EL (cell line): ENCODE measurements at regions not wholly inside any gene's neighbourhood (a gene's known extent, or its start where the extent isn't known, plus 50 kb on each side); places are given as distances from the start of the nearest gene placed in this dataset.
"Not testable (repeated sequence)": the region's sequence is repeated elsewhere in the genome, so short reads cannot be mapped to it uniquely, and the experiment has no call there.

ENCODE experiments used
- DNase-seq: peaks from one replicate; pipeline ENCODE4 v3.0.0-alpha.2; 2016

- DNase-seq, result peak; percentile 34
These were observed 570.4 kb upstream of the GJE1 start for GRCh38 chr6:141562186-141562811.

GRCh38 chr6:141561154-141561553 is 571.6 kb upstream of the GJE1 start:
- no peak for DNase-seq

- DNase-seq, result peak; percentile 49
These were observed 580.3 kb upstream of the GJE1 start for GRCh38 chr6:141552463-141552862.

GRCh38 chr6:141552031-141552430 is 580.7 kb upstream of the GJE1 start:
- no peak for DNase-seq

GRCh38 chr6:141551318-141551717 is 581.4 kb upstream of the GJE1 start:
- no peak for DNase-seq

- DNase-seq, result no peak
These were observed 582.3 kb upstream of the GJE1 start for GRCh38 chr6:141550471-141550870.

- DNase-seq, result peak; percentile 14
These were observed 583.8 kb upstream of the GJE1 start for GRCh38 chr6:141548966-141549365.

- DNase-seq, result no peak
These were observed 591.0 kb upstream of the GJE1 start for GRCh38 chr6:141541581-141542324.

GRCh38 chr6:141540207-141540606 is 592.5 kb upstream of the GJE1 start:
- DNase-seq, result no peak

- no peak for DNase-seq
These were observed 593.1 kb upstream of the GJE1 start for GRCh38 chr6:141539617-141540016.

GRCh38 chr6:141532211-141532610 is 600.5 kb upstream of the GJE1 start:
- no peak for DNase-seq

- DNase-seq, result no peak
These were observed 601.7 kb upstream of the GJE1 start for GRCh38 chr6:141531040-141531439.

GRCh38 chr6:141528596-141528995 is 604.1 kb upstream of the GJE1 start:
- DNase-seq, result no peak

- DNase-seq, result no peak
These were observed 605.7 kb upstream of the GJE1 start for GRCh38 chr6:141526985-141527384.

GRCh38 chr6:141521440-141521839 is 611.3 kb upstream of the GJE1 start:
- DNase-seq, result no peak

GRCh38 chr6:141513830-141514229 is 618.9 kb upstream of the GJE1 start:
- peak; percentile 13 for DNase-seq

- peak; percentile 23 for DNase-seq
These were observed 621.9 kb upstream of the GJE1 start for GRCh38 chr6:141510803-141511202.

- not testable (repeated sequence) for DNase-seq
These were observed 626.7 kb upstream of the GJE1 start for GRCh38 chr6:141506062-141506461.

- not testable (repeated sequence) for DNase-seq
These were observed 628.4 kb upstream of the GJE1 start for GRCh38 chr6:141504318-141504717.

GRCh38 chr6:141501616-141502015 is 631.1 kb upstream of the GJE1 start:
- DNase-seq, result no peak

- DNase-seq, result peak; percentile 22
These were observed 633.7 kb upstream of the GJE1 start for GRCh38 chr6:141498977-141499376.

- DNase-seq, result no peak
These were observed 640.0 kb upstream of the GJE1 start for GRCh38 chr6:141492521-141493284.

- DNase-seq, result no peak
These were observed 641.0 kb upstream of the GJE1 start for GRCh38 chr6:141491684-141492083.

GRCh38 chr6:141490982-141491381 is 641.7 kb upstream of the GJE1 start:
- DNase-seq, result no peak
